ENCODE measurements at regions not wholly inside any gene's neighbourhood (a gene's known extent, or its start where the extent isn't known, plus 50 kb on each side); places are given as distances from the start of the nearest gene placed in this dataset.

DNA sequence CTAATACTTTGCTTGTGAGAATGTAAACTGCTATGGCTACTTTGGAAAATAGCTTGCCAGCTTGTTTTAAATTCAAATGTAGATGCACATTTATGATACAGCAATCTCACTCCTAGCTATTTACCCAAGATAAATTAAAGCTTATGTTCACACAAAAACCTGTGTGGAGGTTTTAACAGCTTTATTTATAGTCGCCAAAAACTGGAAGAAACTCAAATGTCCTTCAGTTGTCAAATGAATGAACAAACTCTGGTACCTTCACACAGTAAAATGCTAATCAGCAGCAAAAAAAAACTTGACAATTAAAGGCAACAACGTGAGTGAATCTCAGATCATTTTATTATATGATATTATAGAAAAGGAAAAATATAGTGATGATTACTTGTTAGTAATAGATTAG lies 248.6 kb upstream of the NECTIN3 start:
- TF ChIP-seq POLR2A (IDR thresholded peaks at IDR 0.05) (no peak), POLR2AphosphoS5 (IDR thresholded peaks at IDR 0.05) (no peak), EP300 (IDR thresholded peaks at IDR 0.05) (no peak)
- TF ChIP-seq, protein P1, sequence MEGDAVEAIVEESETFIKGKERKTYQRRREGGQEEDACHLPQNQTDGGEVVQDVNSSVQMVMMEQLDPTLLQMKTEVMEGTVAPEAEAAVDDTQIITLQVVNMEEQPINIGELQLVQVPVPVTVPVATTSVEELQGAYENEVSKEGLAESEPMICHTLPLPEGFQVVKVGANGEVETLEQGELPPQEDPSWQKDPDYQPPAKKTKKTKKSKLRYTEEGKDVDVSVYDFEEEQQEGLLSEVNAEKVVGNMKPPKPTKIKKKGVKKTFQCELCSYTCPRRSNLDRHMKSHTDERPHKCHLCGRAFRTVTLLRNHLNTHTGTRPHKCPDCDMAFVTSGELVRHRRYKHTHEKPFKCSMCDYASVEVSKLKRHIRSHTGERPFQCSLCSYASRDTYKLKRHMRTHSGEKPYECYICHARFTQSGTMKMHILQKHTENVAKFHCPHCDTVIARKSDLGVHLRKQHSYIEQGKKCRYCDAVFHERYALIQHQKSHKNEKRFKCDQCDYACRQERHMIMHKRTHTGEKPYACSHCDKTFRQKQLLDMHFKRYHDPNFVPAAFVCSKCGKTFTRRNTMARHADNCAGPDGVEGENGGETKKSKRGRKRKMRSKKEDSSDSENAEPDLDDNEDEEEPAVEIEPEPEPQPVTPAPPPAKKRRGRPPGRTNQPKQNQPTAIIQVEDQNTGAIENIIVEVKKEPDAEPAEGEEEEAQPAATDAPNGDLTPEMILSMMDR (IDR thresholded peaks at IDR 0.05) = no peak
